HG03135 (cell line): ENCODE measurements at regions not wholly inside any gene's neighbourhood (a gene's known extent, or its start where the extent isn't known, plus 50 kb on each side); places are given as distances from the start of the nearest gene placed in this dataset.

Experiments
- ATAC-seq: cut with Tn5 transposase; IDR thresholded peaks from one replicate; pipeline ENCODE4 v1.9.1; 2021; ENCODE audit warnings: mild to moderate bottlenecking, moderate library complexity; ENCODE audit not compliant: unreplicated experiment

DNA sequence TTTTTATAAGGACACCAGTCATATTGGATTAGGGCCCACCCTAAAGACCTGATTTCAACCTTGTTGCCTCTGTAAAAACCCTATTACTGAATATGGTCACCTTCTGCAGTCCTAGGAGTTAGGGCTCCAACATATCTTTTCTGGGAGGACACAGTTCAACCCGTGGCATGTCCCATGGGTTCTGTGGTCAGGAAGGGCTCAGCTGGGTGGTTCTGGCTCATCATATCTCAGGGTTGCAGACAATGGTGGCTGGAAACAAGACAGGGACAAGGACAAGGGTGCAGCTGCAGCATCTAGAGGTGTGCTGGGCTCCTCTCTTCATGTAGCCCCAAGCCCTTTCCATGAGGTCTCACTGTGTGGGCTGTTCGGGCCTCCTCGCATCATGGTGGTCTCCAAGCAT lies 63.1 kb upstream of the FOXF1 start:
- no peak for ATAC-seq

DNA sequence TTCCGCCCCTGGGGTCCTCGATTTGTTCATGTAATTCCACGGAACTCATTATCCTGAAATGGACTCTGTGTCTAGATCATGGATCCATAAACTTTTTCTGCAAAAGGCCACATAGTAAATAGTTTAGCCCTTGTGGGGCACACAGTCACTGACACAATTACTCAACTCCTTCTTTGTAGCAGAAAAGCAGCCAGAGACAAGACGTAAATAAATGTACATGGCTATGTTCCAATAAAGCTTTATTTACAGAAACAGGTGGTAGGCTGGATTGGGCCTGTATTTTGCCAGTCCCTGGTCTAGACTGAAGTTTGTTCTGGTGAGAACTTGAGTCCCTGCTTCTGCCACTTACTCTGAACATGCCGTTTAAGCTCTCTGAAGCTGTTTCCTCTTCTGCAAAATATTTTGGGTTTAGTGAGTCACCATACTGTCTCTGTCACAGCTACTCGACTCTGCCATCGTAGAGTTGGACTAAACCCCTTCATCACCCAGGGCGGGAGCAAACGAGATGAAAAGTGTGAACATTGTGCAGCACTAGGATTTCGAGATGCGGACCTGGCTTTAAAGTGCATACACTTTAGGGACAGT lies 61.9 kb upstream of the FOXF1 start:
- ATAC-seq: no peak

DNA sequence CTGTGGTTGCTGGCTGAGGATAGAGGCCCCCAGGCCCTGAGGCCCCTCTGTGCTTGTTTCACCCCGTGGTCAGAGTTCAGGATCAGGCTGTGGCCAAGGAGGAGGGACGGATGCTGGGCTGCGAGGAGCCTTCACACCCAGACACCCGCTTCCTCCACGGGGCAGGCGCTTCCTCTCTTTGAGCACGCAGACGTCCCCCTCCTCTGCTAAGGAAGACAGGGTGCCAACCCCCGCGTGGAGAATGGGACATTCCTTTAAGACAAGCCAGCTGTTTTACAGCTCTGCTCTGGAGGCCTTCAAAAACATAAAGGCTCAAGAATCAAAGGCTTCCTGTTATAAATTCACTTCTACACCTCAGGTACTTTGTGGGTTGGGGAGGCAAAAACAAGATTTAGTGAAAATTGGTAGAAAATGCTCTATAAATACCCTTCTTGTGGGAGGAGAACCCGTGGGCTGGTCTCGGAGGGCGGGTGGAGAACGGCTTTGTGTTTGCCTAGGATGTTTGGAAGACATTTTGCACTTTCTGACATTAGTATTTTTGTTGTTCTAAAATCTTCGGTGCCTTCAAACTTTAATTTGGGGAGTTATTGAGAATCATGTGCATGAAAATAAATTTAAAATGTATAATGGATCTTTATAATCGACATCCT lies 60.8 kb upstream of the FOXF1 start:
- no peak for ATAC-seq

DNA sequence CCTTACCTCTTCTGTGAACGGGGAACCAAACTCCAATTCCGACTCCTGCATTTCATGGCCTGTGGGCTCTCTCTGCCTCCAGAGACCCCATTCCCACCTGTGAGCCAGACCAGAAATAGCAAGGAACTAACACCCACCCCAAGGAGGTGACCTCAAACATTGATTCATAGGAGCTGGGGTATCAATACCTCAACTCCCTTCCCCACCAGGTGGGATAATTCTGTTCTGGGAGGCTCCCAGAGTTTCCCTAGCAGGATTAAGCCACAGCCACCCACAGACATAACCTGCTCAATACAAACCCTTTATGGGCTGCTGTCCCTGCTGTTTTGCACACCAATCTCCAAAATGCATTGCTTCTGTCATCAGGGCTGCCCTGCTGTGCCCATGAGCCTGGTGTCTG lies 59.6 kb upstream of the FOXF1 start:
- no peak for ATAC-seq

DNA sequence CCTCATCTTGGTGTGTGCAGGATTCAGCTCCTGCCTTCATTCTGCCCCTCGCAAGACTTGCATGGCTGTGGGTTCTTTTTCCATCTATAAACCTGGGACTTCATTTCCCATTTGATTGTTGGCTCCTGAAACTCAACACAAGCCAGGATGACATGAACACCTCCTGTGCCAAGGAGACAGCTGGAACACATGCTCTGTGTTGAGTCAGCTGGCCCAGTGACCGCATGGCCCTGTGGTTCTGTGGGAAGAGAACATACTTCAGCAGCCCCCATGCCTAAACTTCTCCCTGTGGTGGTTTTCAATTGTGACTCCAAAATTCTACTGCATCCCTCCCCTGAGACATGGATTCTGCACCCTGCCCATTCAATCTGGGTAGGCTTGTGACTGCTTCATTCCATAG lies 57.9 kb upstream of the FOXF1 start:
- no peak for ATAC-seq

DNA sequence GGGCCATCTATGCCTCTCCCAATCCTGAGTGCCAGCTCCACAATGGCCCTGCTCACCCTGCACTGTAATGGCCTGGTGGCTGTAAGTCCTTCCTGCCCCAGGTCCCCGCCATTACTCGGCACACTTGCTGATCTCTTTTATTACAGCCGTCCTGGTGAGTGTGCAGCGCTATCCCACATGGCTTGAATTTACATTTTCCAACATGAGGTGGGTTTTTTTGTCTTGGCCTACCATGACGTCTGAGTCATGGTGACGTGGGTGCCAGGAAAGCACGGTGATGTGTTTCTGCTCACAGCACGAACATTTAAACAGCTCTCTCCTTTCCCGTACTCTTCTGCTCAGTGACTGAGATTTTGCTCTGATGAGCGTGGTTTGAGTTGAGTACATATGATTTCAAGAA lies 55.2 kb upstream of the FOXF1 start:
- ATAC-seq: no peak

DNA sequence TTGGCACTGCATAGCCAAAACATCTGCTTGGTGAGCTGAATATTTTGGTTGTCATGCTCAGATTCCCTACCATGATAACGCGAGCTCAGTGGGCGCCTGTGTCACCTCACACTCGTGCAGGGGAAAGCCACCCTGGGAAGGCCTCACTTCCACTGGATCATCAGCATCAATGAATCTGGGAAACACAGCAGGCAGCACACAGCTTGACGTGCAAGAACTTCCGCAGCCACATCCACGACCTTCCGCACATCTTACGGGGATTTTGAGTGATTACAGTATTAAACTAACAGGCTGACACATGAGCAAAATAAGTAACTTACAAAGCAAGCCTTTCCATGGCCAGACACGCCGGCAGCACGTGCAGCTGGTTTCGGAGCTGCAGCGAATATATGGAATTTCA lies 54.7 kb upstream of the FOXF1 start:
- ATAC-seq: no peak

DNA sequence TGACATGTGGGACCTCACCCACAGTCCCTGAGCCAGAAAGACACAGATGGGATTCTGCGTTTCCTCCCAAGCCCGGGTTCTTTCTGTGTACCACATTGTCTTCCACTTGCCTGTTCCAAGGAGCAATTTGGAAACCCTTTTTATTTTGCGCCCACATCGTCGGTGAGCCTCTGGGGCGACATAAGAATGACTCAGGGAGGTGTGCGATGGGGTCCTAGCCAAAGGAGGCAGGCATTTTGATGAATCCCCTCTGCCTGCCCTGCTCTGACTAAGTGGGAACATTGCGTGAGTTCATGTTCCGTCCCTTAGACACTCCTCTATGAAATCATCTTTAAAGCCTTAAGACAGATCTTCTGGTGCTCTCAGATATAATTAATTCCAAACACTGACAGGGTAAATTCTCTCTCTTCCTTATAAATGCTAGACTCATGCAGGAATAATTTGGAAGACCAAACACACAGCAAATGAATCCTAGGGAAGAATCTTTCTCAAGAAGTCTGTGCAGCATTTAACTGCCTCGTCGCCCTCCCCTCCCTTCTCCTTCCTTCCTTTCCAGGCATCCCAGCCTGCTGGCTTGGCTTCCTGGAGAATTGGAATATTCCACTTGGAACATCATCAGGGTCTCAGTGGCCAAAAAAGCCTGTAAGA lies 52.7 kb upstream of the FOXF1 start:
- no peak for ATAC-seq

DNA sequence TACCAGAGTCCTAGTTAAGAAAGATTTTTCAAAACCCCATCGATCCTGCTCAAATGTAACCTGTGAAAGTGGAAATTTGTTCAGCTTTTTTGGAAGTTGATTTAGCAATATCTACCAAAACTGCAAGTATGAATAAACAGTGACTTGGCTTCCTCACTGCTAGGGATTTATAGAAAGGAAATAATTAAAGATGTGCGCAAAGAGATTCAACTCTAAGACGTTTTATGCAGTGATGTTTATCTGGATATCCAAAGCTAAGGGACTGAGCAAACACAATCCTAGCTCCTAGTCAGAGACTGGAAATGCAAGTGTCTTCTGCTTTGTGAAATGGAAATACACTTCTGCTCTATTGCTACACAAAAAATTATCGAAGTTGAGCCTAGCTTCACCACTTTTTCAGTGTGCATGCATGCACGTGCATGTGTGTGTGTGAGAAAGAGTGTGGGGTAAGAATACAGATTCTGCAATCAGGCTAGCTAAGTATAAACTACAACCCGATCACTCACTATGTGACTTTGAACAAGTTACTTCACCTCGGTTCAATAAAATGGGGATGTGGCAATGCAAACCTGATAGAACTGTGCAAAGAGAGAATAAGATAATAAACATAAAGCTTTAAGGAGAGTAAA lies 52.1 kb upstream of the FOXF1 start:
- no peak for ATAC-seq

DNA sequence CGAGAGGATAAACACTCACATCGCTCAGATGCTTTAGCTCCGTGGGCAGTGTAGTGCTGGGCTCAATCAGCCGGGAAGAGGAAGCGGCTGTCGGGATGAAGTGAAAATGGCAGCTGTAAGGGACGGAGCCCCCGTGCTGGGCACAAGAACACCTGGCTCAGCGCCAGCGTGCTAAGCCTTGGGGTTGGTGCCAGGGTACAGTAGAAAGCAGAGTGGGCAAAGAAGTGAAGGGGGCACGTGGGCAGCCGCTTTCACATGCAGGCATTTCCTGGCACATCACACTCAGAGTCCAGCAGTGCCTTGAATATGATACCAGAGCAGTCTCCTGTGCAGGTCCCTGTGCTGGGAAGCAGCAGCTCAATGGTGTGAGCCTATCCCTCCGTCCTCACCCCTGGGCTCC lies 51.1 kb upstream of the FOXF1 start:
- no peak for ATAC-seq
